Activated CD4-positive, alpha-beta T cell treated with anti-CD3 and anti-CD28 coated beads, Interleukin-2, amount 10 ng/mL, durations not matched to agents 24 days and 14 days (primary cell): ENCODE measurements at regions not wholly inside any gene's neighbourhood (a gene's known extent, or its start where the extent isn't known, plus 50 kb on each side); places are given as distances from the start of the nearest gene placed in this dataset.

Experiments
- DNase-seq: peaks from one replicate; pipeline ENCODE4 v3.0.0; 2022
- H3K27ac Mint-ChIP-seq: one replicate; pipeline ENCODE4 v1.8.0; 2022; ENCODE audit warnings: mild to moderate bottlenecking, mixed read lengths
- H3K27me3 Mint-ChIP-seq: one replicate; pipeline ENCODE4 v1.8.0; 2022; ENCODE audit warnings: mixed read lengths
- H3K36me3 Mint-ChIP-seq: one replicate; pipeline ENCODE4 v1.8.0; 2022; ENCODE audit warnings: low read depth, mild to moderate bottlenecking, mixed read lengths
- H3K4me1 Mint-ChIP-seq: one replicate; pipeline ENCODE4 v1.8.0; 2021; ENCODE audit warnings: mixed read lengths
- H3K4me3 Mint-ChIP-seq: one replicate; pipeline ENCODE4 v1.8.0; 2022; ENCODE audit warnings: mild to moderate bottlenecking, moderate library complexity, mixed read lengths
- H3K9me3 Mint-ChIP-seq: one replicate; pipeline ENCODE4 v1.8.0; 2021; ENCODE audit warnings: mixed read lengths
- intact Hi-C: fragments of 100-400 bp; cut with micrococcal nuclease; formaldehyde crosslinking; loops from one replicate; pipeline ENCODE4 v1.15.1; 2023

DNA sequence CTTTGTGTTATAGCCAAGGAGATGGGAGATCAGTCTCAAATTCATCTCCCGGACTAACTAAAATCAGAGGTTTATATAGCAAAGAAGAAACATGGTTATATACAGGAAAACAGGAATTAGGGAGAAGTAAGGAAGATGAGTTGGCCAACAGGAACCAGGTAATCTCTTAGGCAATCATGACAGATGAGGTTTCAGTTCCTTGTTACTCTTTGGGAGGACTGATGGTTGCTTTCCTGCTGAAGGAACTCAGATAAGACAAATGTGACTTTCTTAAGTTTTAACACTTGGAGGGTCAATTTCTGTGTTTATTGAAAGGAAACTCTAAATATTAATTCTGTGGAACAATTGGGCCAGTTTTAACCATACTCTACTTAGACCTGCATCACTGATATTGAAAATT is 1072.0 kb upstream of the CNTN5 start:
- no peak overlapping the region for H3K4me3 Mint-ChIP-seq
- H3K4me1 Mint-ChIP-seq = no peaks in the 10 kb centered on the region
- H3K27ac Mint-ChIP-seq = no peak overlapping the region
- intact Hi-C loops = no loop called here
- H3K9me3 Mint-ChIP-seq = peaks cover 14% of the 10 kb centered on the region
- no peak for DNase-seq
- H3K36me3 Mint-ChIP-seq = no peaks in the 10 kb centered on the region
- H3K27me3 Mint-ChIP-seq = no peaks in the 10 kb centered on the region

DNA sequence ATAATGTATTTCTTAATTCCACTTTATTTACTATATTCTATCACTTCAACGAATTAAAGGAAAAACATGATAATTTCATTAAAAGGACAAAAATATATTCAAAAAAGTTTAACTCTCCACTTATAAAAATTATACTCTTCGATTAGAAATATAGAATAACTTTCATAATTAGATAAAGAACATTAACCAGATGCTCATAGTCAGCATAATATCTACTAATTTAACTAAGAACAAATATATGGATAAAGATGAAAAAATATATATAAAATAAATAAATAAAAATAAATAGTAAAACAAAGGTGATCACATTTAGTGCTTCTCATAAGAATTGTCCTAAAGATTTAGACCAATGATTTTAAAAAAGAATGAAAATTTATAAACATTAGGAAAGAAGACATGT is 1065.2 kb upstream of the CNTN5 start:
- intact Hi-C loops = no loop called here
- Mint-ChIP-seq H3K36me3 (no peaks in the 10 kb centered on the region), H3K9me3 (peaks cover 4% of the 10 kb centered on the region), H3K4me3 (no peak overlapping the region), H3K4me1 (no peaks in the 10 kb centered on the region), H3K27ac (no peak overlapping the region), H3K27me3 (no peaks in the 10 kb centered on the region)
- no peak for DNase-seq

GRCh38 chr11:97956904-97957303 is 1063.8 kb upstream of the CNTN5 start:
- no peaks in the 10 kb centered on the region for H3K9me3 Mint-ChIP-seq
- H3K27me3 Mint-ChIP-seq = no peaks in the 10 kb centered on the region
- no peaks in the 10 kb centered on the region for H3K36me3 Mint-ChIP-seq
- H3K4me1 Mint-ChIP-seq = no peaks in the 10 kb centered on the region
- no peak for DNase-seq
- H3K27ac Mint-ChIP-seq = no peak overlapping the region
- intact Hi-C loops = no loop called here
- H3K4me3 Mint-ChIP-seq = no peak overlapping the region

DNA sequence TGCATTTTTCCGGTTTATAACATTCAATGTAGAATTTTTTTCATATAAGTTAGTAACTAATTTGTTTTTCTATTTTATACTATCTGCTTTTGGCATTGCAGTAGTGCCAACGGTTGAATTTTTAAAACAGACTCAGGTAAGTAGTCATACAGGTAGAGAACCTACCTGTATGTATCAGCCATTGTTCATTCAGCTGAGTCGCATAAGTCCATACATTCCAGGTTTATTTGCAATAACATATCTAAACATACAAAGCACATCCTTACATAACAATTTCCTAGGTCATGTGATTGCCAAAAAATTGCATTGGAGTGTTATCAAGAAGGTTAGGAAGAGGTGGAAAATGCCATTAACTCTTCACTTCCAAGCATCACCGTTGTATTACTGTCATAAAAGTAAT is 1059.3 kb upstream of the CNTN5 start:
- no peaks in the 10 kb centered on the region for H3K4me1 Mint-ChIP-seq
- H3K27ac Mint-ChIP-seq = no peak overlapping the region
- no peak overlapping the region for H3K4me3 Mint-ChIP-seq
- H3K27me3 Mint-ChIP-seq = no peaks in the 10 kb centered on the region
- DNase-seq = no peak
- no peaks in the 10 kb centered on the region for H3K9me3 Mint-ChIP-seq
- intact Hi-C loops = no loop called here
- H3K36me3 Mint-ChIP-seq = no peaks in the 10 kb centered on the region

DNA sequence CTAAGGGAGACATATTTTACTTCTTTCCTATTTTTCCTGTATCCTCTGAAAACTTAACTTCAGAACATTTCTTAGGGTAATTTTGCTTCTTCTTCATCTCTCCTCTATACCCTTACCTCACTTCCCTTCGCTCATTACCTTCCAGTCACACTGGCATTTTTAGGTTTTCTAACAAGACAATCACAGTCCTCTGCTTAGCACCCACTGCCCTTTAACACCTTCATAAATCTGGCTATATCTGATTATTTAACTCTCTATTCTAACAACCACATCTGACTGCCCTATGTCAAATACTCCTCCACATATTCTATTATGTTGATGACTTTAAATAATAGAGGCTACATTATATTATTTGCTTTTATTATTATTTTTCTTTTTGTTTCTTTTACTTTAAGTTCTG is 1058.0 kb upstream of the CNTN5 start:
- Mint-ChIP-seq H3K4me1 (no peaks in the 10 kb centered on the region), H3K27me3 (no peaks in the 10 kb centered on the region), H3K36me3 (no peaks in the 10 kb centered on the region)

GRCh38 chr11:97963528-97964331 is 1057.0 kb upstream of the CNTN5 start:
- intact Hi-C loops = no loop called here
- H3K4me3 Mint-ChIP-seq = no peak overlapping the region
- no peak overlapping the region for H3K27ac Mint-ChIP-seq
- no peaks in the 10 kb centered on the region for H3K9me3 Mint-ChIP-seq
- no peaks in the 10 kb centered on the region for H3K27me3 Mint-ChIP-seq
- H3K4me1 Mint-ChIP-seq = no peaks in the 10 kb centered on the region
- DNase-seq = no peak
- no peaks in the 10 kb centered on the region for H3K36me3 Mint-ChIP-seq

More for the DNA sequence above, 1058.0 kb upstream of the CNTN5 start:
- H3K4me3 Mint-ChIP-seq = no peak overlapping the region
- no peak for DNase-seq
- intact Hi-C loops = no loop called here
- H3K9me3 Mint-ChIP-seq = no peaks in the 10 kb centered on the region
- H3K27ac Mint-ChIP-seq = no peak overlapping the region

DNA sequence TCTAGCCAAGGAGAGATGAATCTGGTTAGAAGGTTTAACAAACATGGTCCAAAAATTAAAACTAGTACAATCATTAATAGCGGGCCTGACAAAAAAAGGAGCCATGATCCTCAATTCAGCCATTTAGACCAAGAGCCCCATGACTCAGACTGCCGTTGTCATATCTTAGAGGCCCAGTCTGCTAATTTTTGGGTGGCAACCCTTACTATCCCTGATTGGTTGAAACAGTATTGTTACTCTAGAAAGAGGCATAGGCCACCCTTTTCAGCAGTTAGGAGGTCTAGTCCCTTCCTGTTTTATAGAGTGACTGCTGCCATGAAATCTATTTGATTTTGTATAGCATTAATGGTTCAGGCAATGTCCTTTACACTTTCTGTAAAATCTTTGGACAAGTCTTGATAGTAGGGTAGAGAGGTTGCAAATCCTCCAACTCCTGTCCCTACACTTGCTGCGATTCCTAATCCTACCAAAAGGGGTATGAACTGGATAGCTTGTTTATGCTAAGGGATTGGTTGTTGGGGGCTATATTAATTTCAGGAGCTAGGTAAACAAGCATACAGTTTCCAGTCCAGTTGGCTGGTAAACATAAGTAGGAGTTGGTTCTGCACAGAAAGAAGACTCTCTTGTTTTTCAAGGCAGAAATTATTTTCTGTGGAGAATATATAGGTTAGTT is 1056.3 kb upstream of the CNTN5 start:
- intact Hi-C loops = no loop called here
- Mint-ChIP-seq H3K27ac (no peak overlapping the region), H3K4me1 (no peaks in the 10 kb centered on the region), H3K27me3 (no peaks in the 10 kb centered on the region), H3K9me3 (no peaks in the 10 kb centered on the region), H3K4me3 (no peak overlapping the region), H3K36me3 (no peaks in the 10 kb centered on the region)
- no peak for DNase-seq

DNA sequence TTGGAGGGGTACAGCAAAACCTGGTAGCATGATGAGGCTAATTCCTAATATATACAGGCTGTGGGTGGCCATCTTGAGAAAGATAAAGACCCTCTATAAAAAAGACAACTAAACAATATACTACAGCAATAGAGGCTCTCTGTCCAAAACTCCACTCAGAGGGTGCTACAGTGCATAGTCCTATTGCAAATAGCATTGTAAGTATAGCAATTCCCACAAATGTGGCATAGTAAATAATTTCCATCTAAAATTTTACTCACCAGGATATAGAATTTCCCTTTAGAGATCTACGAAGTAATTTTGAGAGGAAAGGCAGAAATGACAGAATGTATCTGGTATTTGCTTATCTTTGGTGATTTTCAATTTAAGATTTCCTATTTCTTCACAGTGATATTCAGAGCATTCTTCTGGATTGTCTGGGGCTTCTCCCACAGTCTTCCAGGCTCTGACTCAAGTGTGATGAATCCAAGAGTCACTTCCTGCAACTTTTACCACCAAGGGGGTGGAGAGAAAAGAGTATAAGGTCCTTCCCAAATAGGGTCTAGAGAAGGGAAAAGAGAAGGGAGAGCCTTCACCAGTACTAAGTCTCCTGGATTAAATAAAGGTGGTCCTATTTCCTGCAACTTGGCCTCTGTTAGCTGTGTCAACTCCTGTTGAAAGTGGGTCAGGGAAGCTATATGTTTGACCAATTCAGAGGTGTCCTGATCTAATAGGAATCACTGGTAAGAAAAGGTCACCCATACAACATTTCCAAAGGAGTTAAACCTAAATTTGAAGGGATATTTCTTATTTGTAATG is 1054.7 kb upstream of the CNTN5 start:
- no peaks in the 10 kb centered on the region for H3K9me3 Mint-ChIP-seq
- no peaks in the 10 kb centered on the region for H3K36me3 Mint-ChIP-seq
- intact Hi-C loops = no loop called here
- no peak overlapping the region for H3K4me3 Mint-ChIP-seq
- H3K27me3 Mint-ChIP-seq = no peaks in the 10 kb centered on the region
- no peak overlapping the region for H3K27ac Mint-ChIP-seq
- DNase-seq = no peak
- no peaks in the 10 kb centered on the region for H3K4me1 Mint-ChIP-seq

DNA sequence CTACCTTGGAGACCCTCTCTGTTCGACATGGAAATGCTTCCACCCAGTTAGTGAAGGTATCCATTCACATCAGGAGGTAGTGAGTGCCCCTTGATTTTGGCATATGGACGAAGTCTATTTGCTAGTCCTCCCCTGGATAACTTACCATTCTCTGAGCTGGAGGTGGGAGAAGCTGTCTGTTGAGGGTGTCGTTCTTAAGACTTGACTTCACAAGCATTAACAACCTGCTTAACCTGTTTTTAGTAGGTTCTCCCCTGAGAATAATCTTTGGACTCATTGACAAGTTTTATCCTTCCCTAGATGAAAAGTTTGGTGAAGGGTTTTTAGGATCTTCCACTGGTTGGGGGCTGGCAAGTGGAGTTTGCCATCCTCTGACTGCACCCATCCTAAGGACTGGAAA is 1053.8 kb upstream of the CNTN5 start:
- Mint-ChIP-seq H3K4me1 (no peaks in the 10 kb centered on the region), H3K4me3 (no peak overlapping the region), H3K9me3 (no peaks in the 10 kb centered on the region), H3K36me3 (no peaks in the 10 kb centered on the region), H3K27me3 (no peaks in the 10 kb centered on the region), H3K27ac (no peak overlapping the region)
- intact Hi-C loops = no loop called here
- no peak for DNase-seq

DNA sequence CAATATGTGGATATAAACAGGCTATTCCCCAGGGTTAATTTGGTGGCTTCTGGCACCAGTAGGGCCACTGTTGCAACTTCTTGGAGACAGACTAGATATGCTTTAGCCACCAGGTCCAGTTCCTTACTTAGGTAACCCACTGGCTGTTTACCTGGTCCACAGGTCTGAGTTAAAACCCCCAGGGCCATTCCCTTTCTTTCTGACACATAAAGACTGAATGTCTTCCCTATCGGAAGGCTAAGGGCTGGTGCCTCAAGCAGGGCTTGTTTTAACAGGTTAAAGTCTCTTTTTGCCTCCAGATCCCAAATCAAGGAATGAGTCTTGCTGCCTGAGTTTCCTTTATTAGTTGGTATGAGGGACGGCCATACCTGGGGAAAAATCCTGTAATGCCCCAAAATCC is 1052.7 kb upstream of the CNTN5 start:
- intact Hi-C loops = no loop called here
- no peaks in the 10 kb centered on the region for H3K4me1 Mint-ChIP-seq
- no peaks in the 10 kb centered on the region for H3K9me3 Mint-ChIP-seq
- H3K27ac Mint-ChIP-seq = no peak overlapping the region
- H3K36me3 Mint-ChIP-seq = no peaks in the 10 kb centered on the region
- no peaks in the 10 kb centered on the region for H3K27me3 Mint-ChIP-seq
- no peak overlapping the region for H3K4me3 Mint-ChIP-seq
- no peak for DNase-seq

DNA sequence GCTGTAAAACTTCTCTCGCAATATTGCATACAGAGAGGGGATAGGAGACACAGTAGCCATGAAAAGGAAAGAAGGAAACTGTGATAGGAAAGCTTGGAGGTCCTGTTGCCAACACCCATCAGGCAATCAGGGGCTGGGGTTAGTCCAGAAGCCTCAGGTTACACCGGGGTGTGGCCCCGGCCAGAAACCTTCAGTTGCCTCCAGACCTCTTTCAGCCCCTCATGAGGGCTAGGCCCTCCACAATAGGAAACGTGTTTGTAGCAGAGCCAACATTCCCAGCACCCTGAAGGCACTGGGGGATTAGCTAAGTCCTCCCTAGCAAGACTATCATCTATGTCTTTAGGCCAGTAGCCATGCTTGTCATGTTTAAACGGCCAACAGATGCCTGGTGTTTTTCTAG is 1048.0 kb upstream of the CNTN5 start:
- Mint-ChIP-seq H3K27me3 (no peaks in the 10 kb centered on the region), H3K9me3 (no peaks in the 10 kb centered on the region), H3K27ac (no peak overlapping the region), H3K4me1 (no peaks in the 10 kb centered on the region), H3K36me3 (no peaks in the 10 kb centered on the region), H3K4me3 (no peak overlapping the region)
- intact Hi-C loops = no loop called here
- no peak for DNase-seq

DNA sequence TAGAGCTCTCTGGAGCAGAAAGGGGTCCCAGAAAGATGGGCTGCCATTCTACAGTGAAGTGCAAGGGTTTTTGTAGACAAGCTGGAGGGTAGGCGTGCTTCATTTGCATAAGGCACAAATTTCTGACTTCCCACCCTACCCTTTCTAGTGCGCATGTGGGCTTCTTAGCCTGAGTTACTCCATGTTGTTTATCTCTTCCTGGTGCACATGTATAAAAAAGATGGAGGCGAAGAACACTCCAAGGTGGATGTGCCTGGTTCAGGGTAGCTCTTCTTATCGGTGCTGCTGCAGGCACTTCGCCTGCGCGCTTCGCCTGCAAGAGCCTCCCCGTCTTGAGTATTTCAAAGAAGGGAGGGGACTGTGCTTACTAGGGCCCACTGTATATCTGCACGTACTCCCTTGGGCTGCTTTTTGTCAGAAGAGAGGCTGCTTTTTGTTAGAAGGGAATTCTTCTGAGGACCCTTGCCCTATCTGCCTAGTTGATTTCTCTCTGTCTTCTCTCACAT is 1047.3 kb upstream of the CNTN5 start:
- H3K4me3 Mint-ChIP-seq = no peak overlapping the region
- H3K4me1 Mint-ChIP-seq = no peaks in the 10 kb centered on the region
- no peaks in the 10 kb centered on the region for H3K9me3 Mint-ChIP-seq
- intact Hi-C loops = no loop called here
- H3K36me3 Mint-ChIP-seq = no peaks in the 10 kb centered on the region
- no peak overlapping the region for H3K27ac Mint-ChIP-seq
- no peak for DNase-seq
- no peaks in the 10 kb centered on the region for H3K27me3 Mint-ChIP-seq

GRCh38 chr11:97974798-97975498 is 1045.8 kb upstream of the CNTN5 start:
- no peaks in the 10 kb centered on the region for H3K27me3 Mint-ChIP-seq
- H3K4me1 Mint-ChIP-seq = no peaks in the 10 kb centered on the region
- DNase-seq = no peak
- H3K9me3 Mint-ChIP-seq = no peaks in the 10 kb centered on the region
- H3K36me3 Mint-ChIP-seq = no peaks in the 10 kb centered on the region
- no peak overlapping the region for H3K4me3 Mint-ChIP-seq
- intact Hi-C loops = no loop called here
- no peak overlapping the region for H3K27ac Mint-ChIP-seq
